Colonic mucosa (tissue), 4 donors: ENCODE measurements at regions not wholly inside any gene's neighbourhood (a gene's known extent, or its start where the extent isn't known, plus 50 kb on each side); places are given as distances from the start of the nearest gene placed in this dataset.

Experiments
- DNase-seq: peaks from one replicate; pipeline ENCODE4 v3.0.0-alpha.2; 2020
- H3K27ac ChIP-seq: fragments of 200-600 bp; one replicate; pipeline ENCODE4 v1.8.0; 2021
- H3K27me3 ChIP-seq: fragments of 200-600 bp; one replicate; pipeline ENCODE4 v1.8.0; 2021
- H3K36me3 ChIP-seq: fragments of 200-600 bp; one replicate; pipeline ENCODE4 v1.8.0; 2021
- H3K4me1 ChIP-seq: fragments of 200-600 bp; one replicate; pipeline ENCODE4 v1.8.0; 2021; ENCODE audit warnings: mild to moderate bottlenecking
- H3K4me3 ChIP-seq: fragments of 200-600 bp; one replicate; pipeline ENCODE4 v1.8.0; 2021
- H3K9ac ChIP-seq, 2 donors: one replicate each; pipeline ENCODE4 v1.7.0; 2013; ENCODE audit warnings: control low read depth in 2 of 2, low read depth in 2 of 2, low read length in 2 of 2
- H3K9me3 ChIP-seq: fragments of 200-600 bp; one replicate; pipeline ENCODE4 v1.8.0; 2021
- CTCF ChIP-seq: fragments of 200-600 bp; IDR thresholded peaks from one replicate; pipeline ENCODE4 v1.8.0; 2022; ENCODE audit warnings: antibody characterized with exemption, mild to moderate bottlenecking
- intact Hi-C: fragments of 100-400 bp; cut with DNase I; formaldehyde crosslinking; loops from one replicate; pipeline ENCODE4 v1.14.1; 2022
- donor health status: healthy.
- donor health status: DM: no; HTN: no; CAD: no.
- donor health status: DM: no; HTN: no; CAD: no.

- no peak for DNase-seq
- H3K4me3 ChIP-seq, result no peak overlapping the region
- no peaks in the 10 kb centered on the region for H3K9me3 ChIP-seq
- no peak overlapping the region for H3K9ac ChIP-seq
- TF ChIP-seq CTCF, result no peak
- no peaks in the 10 kb centered on the region for H3K27me3 ChIP-seq
- no peaks in the 10 kb centered on the region for H3K36me3 ChIP-seq
- intact Hi-C loops, result no loop called here
- no peaks in the 10 kb centered on the region for H3K4me1 ChIP-seq
- no peak overlapping the region for H3K27ac ChIP-seq
Measured at GRCh38 chr20:52804497-52805295, 167.5 kb upstream of the TSHZ2 start.

GRCh38 chr20:52801628-52802006, 170.5 kb upstream of the TSHZ2 start:
- TF ChIP-seq CTCF, result no peak
- no peaks in the 10 kb centered on the region for H3K9me3 ChIP-seq
- H3K4me1 ChIP-seq, result no peaks in the 10 kb centered on the region
- no peak overlapping the region for H3K27ac ChIP-seq
- H3K9ac ChIP-seq, result no peak overlapping the region
- intact Hi-C loops, result no loop called here
- H3K27me3 ChIP-seq, result no peaks in the 10 kb centered on the region
- no peak for DNase-seq
- H3K36me3 ChIP-seq, result no peaks in the 10 kb centered on the region
- no peak overlapping the region for H3K4me3 ChIP-seq

- H3K27ac ChIP-seq, result no peak overlapping the region
- no peaks in the 10 kb centered on the region for H3K27me3 ChIP-seq
- DNase-seq, result no peak
- H3K9ac ChIP-seq, result no peak overlapping the region
- no peak for TF ChIP-seq CTCF
- H3K36me3 ChIP-seq, result no peaks in the 10 kb centered on the region
- H3K4me1 ChIP-seq, result no peaks in the 10 kb centered on the region
- intact Hi-C loops, result no loop called here
- H3K9me3 ChIP-seq, result no peaks in the 10 kb centered on the region
- no peak overlapping the region for H3K4me3 ChIP-seq
Measured at GRCh38 chr20:52800734-52801627, 171.2 kb upstream of the TSHZ2 start.

- intact Hi-C loops, result no loop called here
- no peak for DNase-seq
- no peaks in the 10 kb centered on the region for H3K4me1 ChIP-seq
- H3K9me3 ChIP-seq, result no peaks in the 10 kb centered on the region
- TF ChIP-seq CTCF, result no peak
- no peaks in the 10 kb centered on the region for H3K27me3 ChIP-seq
- no peak overlapping the region for H3K27ac ChIP-seq
- no peak overlapping the region for H3K9ac ChIP-seq
- no peak overlapping the region for H3K4me3 ChIP-seq
- H3K36me3 ChIP-seq, result no peaks in the 10 kb centered on the region
Measured at GRCh38 chr20:52799130-52799529, 173.0 kb upstream of the TSHZ2 start.

GRCh38 chr20:52798124-52798523, 174.0 kb upstream of the TSHZ2 start:
- no peak overlapping the region for H3K4me3 ChIP-seq
- no peaks in the 10 kb centered on the region for H3K9me3 ChIP-seq
- no peaks in the 10 kb centered on the region for H3K27me3 ChIP-seq
- no peaks in the 10 kb centered on the region for H3K36me3 ChIP-seq
- H3K4me1 ChIP-seq, result no peaks in the 10 kb centered on the region
- intact Hi-C loops, result no loop called here
- H3K27ac ChIP-seq, result no peak overlapping the region
- no peak overlapping the region for H3K9ac ChIP-seq
- no peak for DNase-seq
- TF ChIP-seq CTCF, result no peak
